ENCODE measurements at regions not wholly inside any gene's neighbourhood (a gene's known extent, or its start where the extent isn't known, plus 50 kb on each side); places are given as distances from the start of the nearest gene placed in this dataset.

GRCh38 chr1:224791362-224791941 lies 138.0 kb upstream of the DNAH14 start:
- ATAC-seq (no peak), DNase-seq (no peak)
- no peak overlapping the region for H3K4me3 Mint-ChIP-seq
- POLR2A ChIA-PET: no interaction called here
- no peak overlapping the region for H3K27ac Mint-ChIP-seq
- H3K36me3 Mint-ChIP-seq (ENCODE audit: low read depth): peaks cover 2% of the 10 kb centered on the region
- peaks cover 3% of the 10 kb centered on the region for H3K4me1 Mint-ChIP-seq (ENCODE audit: low read depth)
- peaks cover 8% of the 10 kb centered on the region for H3K9me3 Mint-ChIP-seq (ENCODE audit: insufficient read depth)
- CTCF ChIA-PET: no interaction called here
- H3K27me3 Mint-ChIP-seq (ENCODE audit: low read depth): peaks cover 3% of the 10 kb centered on the region

- ChIA-PET CTCF (no interaction called here), POLR2A (no interaction called here)
- H3K36me3 Mint-ChIP-seq (ENCODE audit: low read depth): no peaks in the 10 kb centered on the region
- H3K27me3 Mint-ChIP-seq (ENCODE audit: low read depth): peaks cover 3% of the 10 kb centered on the region
- H3K9me3 Mint-ChIP-seq (ENCODE audit: insufficient read depth): no peaks in the 10 kb centered on the region
- H3K4me3 Mint-ChIP-seq: no peak overlapping the region
- DNase-seq (no peak), ATAC-seq (no peak)
- H3K4me1 Mint-ChIP-seq (ENCODE audit: low read depth): no peaks in the 10 kb centered on the region
- no peak overlapping the region for H3K27ac Mint-ChIP-seq
Measured at GRCh38 chr1:224795591-224795990, 133.9 kb upstream of the DNAH14 start.

- H3K27me3 Mint-ChIP-seq (ENCODE audit: low read depth): no peaks in the 10 kb centered on the region
Measured at GRCh38 chr1:224799083-224799482, 130.4 kb upstream of the DNAH14 start.

GRCh38 chr1:224800486-224801119 lies 128.9 kb upstream of the DNAH14 start:
- POLR2A ChIA-PET: no interaction called here
- no peak overlapping the region for H3K27ac Mint-ChIP-seq
- H3K9me3 Mint-ChIP-seq (ENCODE audit: insufficient read depth): no peaks in the 10 kb centered on the region
- DNase-seq (no peak), ATAC-seq (no peak)
- H3K27me3 Mint-ChIP-seq (ENCODE audit: low read depth): no peaks in the 10 kb centered on the region
- no peaks in the 10 kb centered on the region for H3K36me3 Mint-ChIP-seq (ENCODE audit: low read depth)
- H3K4me1 Mint-ChIP-seq (ENCODE audit: low read depth): no peaks in the 10 kb centered on the region
- no peak overlapping the region for H3K4me3 Mint-ChIP-seq
- CTCF ChIA-PET: no interaction called here

More at GRCh38 chr1:224799083-224799482, 130.4 kb upstream of the DNAH14 start:
- no peak for ATAC-seq
- ChIA-PET CTCF (no interaction called here), POLR2A (no interaction called here)
- no peak for DNase-seq
- H3K4me3 Mint-ChIP-seq: no peak overlapping the region
- no peaks in the 10 kb centered on the region for H3K4me1 Mint-ChIP-seq (ENCODE audit: low read depth)
- H3K9me3 Mint-ChIP-seq (ENCODE audit: insufficient read depth): no peaks in the 10 kb centered on the region
- H3K36me3 Mint-ChIP-seq (ENCODE audit: low read depth): no peaks in the 10 kb centered on the region
- no peak overlapping the region for H3K27ac Mint-ChIP-seq

- Mint-ChIP-seq H3K9me3 (ENCODE audit: insufficient read depth) (no peaks in the 10 kb centered on the region), H3K27ac (no peak overlapping the region), H3K27me3 (ENCODE audit: low read depth) (no peaks in the 10 kb centered on the region), H3K36me3 (ENCODE audit: low read depth) (no peaks in the 10 kb centered on the region), H3K4me1 (ENCODE audit: low read depth) (no peaks in the 10 kb centered on the region), H3K4me3 (no peak overlapping the region)
- POLR2A ChIA-PET: no interaction called here
- no peak for DNase-seq
- no peak for ATAC-seq
- CTCF ChIA-PET: interaction anchor here (0.8 kb wide), 1 partner anchor 100 kb away, joined by 3 read pairs; no protein-coding TSS in a partner anchor
Measured at GRCh38 chr1:224801844-224802490, 127.5 kb upstream of the DNAH14 start.

GRCh38 chr1:224802617-224803016 lies 126.9 kb upstream of the DNAH14 start:
- POLR2A ChIA-PET: no interaction called here
- ATAC-seq: no peak
- Mint-ChIP-seq H3K27me3 (ENCODE audit: low read depth) (no peaks in the 10 kb centered on the region), H3K4me1 (ENCODE audit: low read depth) (no peaks in the 10 kb centered on the region), H3K4me3 (no peak overlapping the region), H3K36me3 (ENCODE audit: low read depth) (no peaks in the 10 kb centered on the region), H3K27ac (no peak overlapping the region), H3K9me3 (ENCODE audit: insufficient read depth) (no peaks in the 10 kb centered on the region)
- CTCF ChIA-PET: interaction anchor here (0.5 kb wide), 1 partner anchor 346 kb away, joined by 3 read pairs; no protein-coding TSS in a partner anchor
- DNase-seq: no peak

- ChIA-PET CTCF (no interaction called here), POLR2A (no interaction called here)
- ATAC-seq (no peak), DNase-seq (no peak)
- Mint-ChIP-seq H3K9me3 (ENCODE audit: insufficient read depth) (no peaks in the 10 kb centered on the region), H3K36me3 (ENCODE audit: low read depth) (no peaks in the 10 kb centered on the region), H3K27ac (no peak overlapping the region), H3K4me3 (no peak overlapping the region), H3K27me3 (ENCODE audit: low read depth) (no peaks in the 10 kb centered on the region), H3K4me1 (ENCODE audit: low read depth) (no peaks in the 10 kb centered on the region)
Measured at GRCh38 chr1:224804220-224804619, 125.3 kb upstream of the DNAH14 start.

GRCh38 chr1:224805889-224806288 lies 123.6 kb upstream of the DNAH14 start:
- no peaks in the 10 kb centered on the region for H3K9me3 Mint-ChIP-seq (ENCODE audit: insufficient read depth)
- DNase-seq: no peak
- no peak for ATAC-seq
- ChIA-PET POLR2A (no interaction called here), CTCF (no interaction called here)
- H3K36me3 Mint-ChIP-seq (ENCODE audit: low read depth): no peaks in the 10 kb centered on the region
- H3K27ac Mint-ChIP-seq: no peak overlapping the region
- no peaks in the 10 kb centered on the region for H3K27me3 Mint-ChIP-seq (ENCODE audit: low read depth)
- no peak overlapping the region for H3K4me3 Mint-ChIP-seq
- H3K4me1 Mint-ChIP-seq (ENCODE audit: low read depth): no peaks in the 10 kb centered on the region

GRCh38 chr1:224809137-224809536 lies 120.3 kb upstream of the DNAH14 start:
- Mint-ChIP-seq H3K27me3 (ENCODE audit: low read depth) (no peaks in the 10 kb centered on the region), H3K27ac (no peak overlapping the region), H3K4me3 (no peak overlapping the region), H3K9me3 (ENCODE audit: insufficient read depth) (peaks cover 4% of the 10 kb centered on the region), H3K4me1 (ENCODE audit: low read depth) (no peaks in the 10 kb centered on the region), H3K36me3 (ENCODE audit: low read depth) (no peaks in the 10 kb centered on the region)
- CTCF ChIA-PET: no interaction called here
- ATAC-seq (no peak), DNase-seq (no peak)
- POLR2A ChIA-PET: no interaction called here

GRCh38 chr1:224809613-224810012 lies 119.9 kb upstream of the DNAH14 start:
- Mint-ChIP-seq H3K36me3 (ENCODE audit: low read depth) (no peaks in the 10 kb centered on the region), H3K4me1 (ENCODE audit: low read depth) (no peaks in the 10 kb centered on the region), H3K9me3 (ENCODE audit: insufficient read depth) (peaks cover 4% of the 10 kb centered on the region), H3K27me3 (ENCODE audit: low read depth) (no peaks in the 10 kb centered on the region), H3K4me3 (no peak overlapping the region), H3K27ac (no peak overlapping the region)
- DNase-seq (no peak), ATAC-seq (no peak)
- POLR2A ChIA-PET: no interaction called here
- CTCF ChIA-PET: no interaction called here

- no peaks in the 10 kb centered on the region for H3K36me3 Mint-ChIP-seq (ENCODE audit: low read depth)
- H3K27me3 Mint-ChIP-seq (ENCODE audit: low read depth): no peaks in the 10 kb centered on the region
- no peak for DNase-seq
- ChIA-PET POLR2A (no interaction called here), CTCF (no interaction called here)
- no peak overlapping the region for H3K27ac Mint-ChIP-seq
- peaks cover 4% of the 10 kb centered on the region for H3K9me3 Mint-ChIP-seq (ENCODE audit: insufficient read depth)
- H3K4me3 Mint-ChIP-seq: no peak overlapping the region
- ATAC-seq: no peak
- no peaks in the 10 kb centered on the region for H3K4me1 Mint-ChIP-seq (ENCODE audit: low read depth)
Measured at GRCh38 chr1:224811564-224811963, 117.9 kb upstream of the DNAH14 start.

- Mint-ChIP-seq H3K4me1 (ENCODE audit: low read depth) (no peaks in the 10 kb centered on the region), H3K4me3 (no peak overlapping the region), H3K27ac (no peak overlapping the region), H3K9me3 (ENCODE audit: insufficient read depth) (peaks cover 8% of the 10 kb centered on the region), H3K36me3 (ENCODE audit: low read depth) (no peaks in the 10 kb centered on the region), H3K27me3 (ENCODE audit: low read depth) (peaks cover 3% of the 10 kb centered on the region)
- no peak for DNase-seq
- ATAC-seq: no peak
- ChIA-PET POLR2A (no interaction called here), CTCF (no interaction called here)
Measured at GRCh38 chr1:224815647-224816046, 113.8 kb upstream of the DNAH14 start.

Data from activated CD8-positive, alpha-beta T cell treated with anti-CD3 and anti-CD28 coated beads, Interleukin-2, amount 10 ng/mL, durations not matched to agents 7 days and 5 days (primary cell).